Hindlimb muscle (tissue), 1 donor: ENCODE measurements at regions not wholly inside any gene's neighbourhood (a gene's known extent, or its start where the extent isn't known, plus 50 kb on each side); places are given as distances from the start of the nearest gene placed in this dataset.
"Not testable (repeated sequence)": the region's sequence is repeated elsewhere in the genome, so short reads cannot be mapped to it uniquely, and the experiment has no call there.

Source experiments
- DNase-seq: peaks from one replicate; pipeline ENCODE4 v3.0.0-alpha.2; 2013

DNA sequence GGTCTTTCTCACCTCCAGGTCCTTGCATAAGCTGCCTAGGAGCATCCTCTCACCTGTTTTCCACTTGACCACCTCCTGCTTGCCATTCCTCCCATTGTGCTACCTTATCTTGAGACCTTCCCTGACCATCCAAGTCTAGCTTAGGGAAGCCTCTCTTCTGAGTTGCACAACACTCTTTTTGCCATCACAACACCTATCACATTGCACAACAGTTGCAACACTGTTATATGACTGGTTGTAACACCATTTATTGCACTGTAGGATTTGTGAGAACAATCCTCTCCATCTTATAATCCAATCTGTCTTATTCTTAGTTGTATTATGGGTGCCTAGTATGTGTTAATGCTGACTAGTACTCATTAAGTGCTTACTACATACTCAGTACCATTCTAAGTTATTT lies 488.7 kb downstream of the OMA1 start:
- no peak for DNase-seq

DNA sequence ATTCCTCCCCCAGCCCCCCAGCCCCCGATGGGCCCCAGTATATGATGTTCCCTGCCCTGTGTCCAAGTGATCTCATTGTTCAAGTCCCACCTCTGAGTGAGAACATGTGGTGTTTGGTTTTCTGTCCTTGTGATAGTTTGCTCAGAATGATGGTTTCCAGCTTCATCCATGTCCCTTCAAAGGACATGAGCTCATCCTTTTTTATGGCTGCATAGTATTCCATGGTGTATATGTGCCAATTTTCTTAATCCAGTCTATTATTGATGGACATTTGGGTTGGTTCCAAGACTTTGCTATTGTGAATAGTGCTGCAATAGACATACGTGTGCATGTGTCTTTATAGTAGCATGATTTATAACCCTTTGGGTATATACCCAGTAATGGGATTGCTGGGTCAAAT lies 495.3 kb downstream of the OMA1 start:
- not testable (repeated sequence) for DNase-seq

DNA sequence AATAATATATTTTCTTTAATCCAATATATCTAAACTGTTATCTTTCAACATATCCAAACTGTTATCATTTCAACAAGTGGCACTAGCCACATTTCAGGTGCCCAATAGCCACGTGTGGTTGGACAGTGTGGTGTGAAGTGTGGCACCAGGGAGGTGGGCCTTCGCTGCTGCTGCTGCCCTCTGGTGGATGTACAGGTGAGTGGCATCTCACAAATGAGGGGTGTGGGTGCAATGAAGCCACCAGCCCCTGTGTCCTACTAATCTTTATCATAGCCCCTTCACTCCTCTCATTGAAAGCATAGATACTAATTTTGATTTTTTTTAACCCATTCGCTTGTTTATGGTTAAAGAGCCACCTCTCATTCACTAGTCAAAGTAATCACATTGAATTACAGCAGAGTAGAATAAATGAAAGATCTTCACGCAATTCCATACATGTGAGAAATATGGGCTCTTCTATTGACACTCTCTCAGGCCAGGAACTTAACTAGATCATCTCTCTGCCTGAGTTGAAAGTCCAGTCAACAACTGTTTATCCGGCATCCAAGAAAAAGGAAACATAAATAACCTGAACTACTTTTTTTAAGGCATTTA lies 499.2 kb downstream of the OMA1 start:
- DNase-seq: no peak

DNA sequence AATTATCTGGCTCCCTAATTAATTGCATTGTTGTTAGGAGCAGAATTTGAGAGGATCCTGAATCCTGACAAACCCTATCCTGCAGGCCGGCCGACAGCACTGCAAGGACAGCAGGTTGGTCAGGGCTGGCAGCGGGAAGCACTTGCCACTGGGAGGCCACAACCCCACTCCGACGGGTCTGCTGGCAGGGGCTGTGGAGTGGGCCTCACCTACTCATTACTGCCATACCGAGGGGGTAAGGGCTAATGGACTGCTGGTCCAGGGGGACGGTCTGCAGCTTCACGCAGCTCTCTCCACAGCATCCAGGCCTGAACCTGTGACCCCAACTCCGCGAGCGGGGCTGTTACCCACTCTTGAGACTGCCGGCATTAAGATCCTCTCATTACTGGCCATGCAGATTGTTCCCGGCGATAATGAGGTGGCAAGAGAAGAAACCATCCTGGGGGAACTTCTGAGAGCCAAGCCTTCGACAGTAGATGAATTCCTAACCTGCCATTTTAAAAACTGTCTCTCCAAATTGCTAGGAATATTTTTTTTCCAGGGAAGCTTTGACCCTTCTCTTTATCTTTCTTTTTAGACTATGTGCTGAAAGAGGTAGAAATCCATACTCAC lies 501.3 kb downstream of the OMA1 start:
- DNase-seq: no peak

DNA sequence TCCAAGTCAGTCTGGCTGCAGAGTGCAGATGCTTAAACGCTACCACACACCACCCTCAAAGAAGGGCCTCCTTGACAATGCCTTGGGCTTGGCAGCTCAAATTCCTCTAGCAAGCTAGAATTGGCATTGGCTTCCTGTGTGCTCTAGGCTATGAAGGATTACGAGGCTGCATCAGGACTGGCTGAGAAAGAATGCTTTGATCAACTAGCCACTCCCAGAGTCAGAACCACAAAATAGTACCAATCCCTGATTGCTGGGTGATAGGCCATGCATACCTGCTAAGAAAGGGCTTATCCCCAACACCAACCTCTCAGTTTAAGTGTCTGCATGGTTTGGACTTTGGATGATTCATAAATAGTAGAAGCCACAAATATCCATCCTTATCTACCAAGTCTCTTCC lies 504.9 kb downstream of the OMA1 start:
- no peak for DNase-seq

DNA sequence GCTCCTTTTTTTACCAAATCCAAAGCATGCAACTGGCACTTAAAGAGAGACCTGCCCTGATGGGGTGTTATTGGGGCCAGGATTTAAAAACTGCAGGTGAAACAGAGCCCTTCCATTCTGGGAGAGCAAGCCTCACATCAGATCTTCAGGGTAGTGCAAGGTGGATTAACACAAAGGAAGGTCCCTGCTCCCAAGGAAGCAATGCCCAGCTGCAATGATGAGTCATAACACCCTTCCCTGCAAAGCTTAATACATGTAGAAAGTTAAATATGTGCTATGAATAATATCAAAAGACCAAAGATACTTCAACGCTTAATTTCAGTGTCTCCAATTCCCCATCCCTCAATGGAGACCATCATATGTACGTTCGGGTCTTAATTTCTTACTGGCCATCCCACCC lies 508.0 kb downstream of the OMA1 start:
- DNase-seq: no peak

DNA sequence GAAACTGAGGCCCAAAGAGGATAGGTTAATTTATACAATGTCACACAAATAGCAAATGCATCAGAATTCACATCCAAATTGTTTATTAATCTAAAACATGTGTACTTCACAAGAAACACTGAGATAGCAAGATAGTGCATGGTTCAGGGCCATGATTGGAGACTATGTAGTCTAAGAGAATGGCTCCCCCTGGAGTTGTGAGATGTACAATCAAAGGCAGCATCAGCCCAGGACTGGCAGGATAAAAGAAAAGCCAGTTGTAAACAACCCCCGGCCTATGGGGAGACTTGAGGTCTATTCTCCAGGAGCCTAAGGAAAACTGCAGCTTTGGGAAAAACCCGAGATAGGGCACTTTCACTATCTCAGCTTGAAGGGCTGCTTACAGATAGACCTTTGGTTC lies 511.0 kb downstream of the OMA1 start:
- no peak for DNase-seq

DNA sequence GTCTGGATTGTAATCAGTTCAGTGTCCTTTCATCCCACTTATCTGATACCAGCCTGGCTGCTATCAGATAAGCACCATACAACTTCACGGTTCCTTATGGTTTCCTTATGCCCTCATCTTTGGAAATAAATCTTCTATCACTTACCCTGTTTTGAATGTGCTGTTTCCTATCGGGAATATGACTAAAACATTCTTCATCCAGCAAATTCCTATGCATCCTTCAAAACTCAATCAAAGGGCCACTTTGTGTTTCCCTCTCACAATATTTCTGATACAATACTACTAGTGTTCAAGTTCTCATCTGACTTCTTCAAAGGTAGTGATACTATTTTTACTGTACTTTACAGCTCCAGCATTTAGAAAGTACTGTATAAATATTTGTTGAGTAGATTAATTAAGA lies 513.2 kb downstream of the OMA1 start:
- DNase-seq: no peak

DNA sequence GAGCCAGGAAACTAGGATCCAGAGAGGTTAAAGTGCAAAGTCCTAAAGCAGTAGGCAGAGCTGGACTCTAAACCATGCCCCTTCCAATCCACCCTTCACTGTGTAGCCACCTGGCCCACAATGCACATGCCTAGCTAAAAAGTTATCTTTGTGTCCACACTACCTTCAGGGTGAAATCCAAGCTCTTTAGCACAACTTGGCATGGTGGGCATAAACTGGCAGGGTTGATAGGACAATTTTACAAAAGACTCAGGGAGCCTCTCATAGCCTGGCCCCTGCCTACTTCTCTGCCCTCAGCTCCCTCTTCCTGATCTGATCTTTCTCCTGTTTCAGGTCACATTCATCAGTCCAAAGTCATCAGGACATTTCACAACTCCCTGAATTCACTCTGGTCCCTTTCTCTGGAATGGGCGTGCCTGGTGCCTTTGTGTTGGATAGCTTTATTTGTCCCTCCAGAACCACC lies 513.9 kb downstream of the OMA1 start:
- DNase-seq: no peak

DNA sequence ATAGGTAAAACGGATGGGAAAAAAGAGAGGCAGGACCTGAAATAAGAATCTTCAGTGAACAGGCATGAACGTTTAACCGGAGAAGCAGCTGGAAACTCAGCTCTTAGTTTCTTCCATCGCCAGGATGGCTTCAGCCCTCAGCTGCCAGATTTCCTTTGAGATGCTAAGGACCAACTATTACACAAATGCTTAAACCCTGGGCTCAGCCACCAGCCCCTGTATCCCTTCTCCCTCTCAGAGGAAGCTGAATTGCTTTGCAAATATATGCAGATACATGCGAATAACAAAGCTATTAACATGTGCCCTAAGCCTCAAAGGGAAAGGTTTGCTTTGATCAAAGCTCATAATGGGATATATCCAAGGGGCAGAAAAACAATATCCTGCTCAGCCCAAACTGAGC lies 515.1 kb downstream of the OMA1 start:
- DNase-seq: no peak

DNA sequence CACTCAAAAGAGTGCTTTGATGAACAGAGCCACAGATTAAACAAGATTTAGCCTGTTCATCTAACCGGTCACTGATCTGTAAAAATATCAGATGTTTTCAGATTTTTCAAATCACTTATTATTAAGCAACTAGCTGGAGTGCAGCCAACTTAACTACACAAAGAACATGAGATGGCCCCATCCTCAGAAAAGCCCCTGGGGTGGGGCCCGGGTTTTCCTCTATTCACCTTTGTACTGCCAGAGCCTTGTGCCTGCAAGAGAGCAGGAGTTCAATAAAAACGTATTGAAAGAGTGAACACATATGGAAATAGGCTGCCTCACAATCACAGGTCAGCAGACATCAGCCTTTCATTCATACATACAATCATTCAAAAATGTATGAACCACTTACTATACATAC lies 516.1 kb downstream of the OMA1 start:
- no peak for DNase-seq

DNA sequence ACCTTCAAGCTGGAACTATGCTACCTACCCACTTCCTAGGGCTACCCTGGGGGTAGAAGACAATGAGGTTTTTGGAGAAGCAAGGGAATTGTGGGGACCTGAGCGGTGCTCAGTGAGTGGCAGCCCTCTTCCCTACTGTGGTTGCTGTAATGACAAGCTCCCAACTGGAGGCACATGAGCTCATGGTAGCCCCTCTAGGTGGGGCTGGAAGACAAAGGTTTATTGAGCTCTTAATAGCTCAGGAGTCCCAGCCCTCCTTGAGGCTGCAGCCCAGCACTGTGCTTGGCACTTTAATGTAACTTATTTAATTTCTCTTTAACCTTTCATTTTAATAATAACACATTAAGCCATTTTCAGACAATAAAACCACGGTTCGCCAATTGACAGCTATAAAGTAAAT lies 528.9 kb downstream of the OMA1 start:
- DNase-seq: no peak

DNA sequence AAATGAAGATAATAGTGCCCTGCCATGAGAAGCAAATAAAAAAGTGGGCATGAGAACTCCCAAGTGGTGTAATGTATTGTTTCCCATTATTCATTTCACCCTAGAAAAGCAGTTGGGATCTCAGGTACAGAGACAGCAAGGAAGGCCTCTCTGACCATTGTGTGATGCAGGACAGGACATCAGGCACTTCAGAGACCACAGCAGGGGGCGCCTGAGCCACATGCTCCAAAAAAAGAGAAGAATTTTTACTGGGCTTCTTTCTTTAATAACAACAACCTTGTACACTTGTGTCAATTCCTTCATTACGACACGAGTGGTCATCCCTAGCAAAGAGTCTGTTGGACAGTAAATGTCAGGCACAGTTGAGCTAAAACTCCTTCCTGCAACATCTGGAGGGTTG lies 533.3 kb downstream of the OMA1 start:
- no peak for DNase-seq

DNA sequence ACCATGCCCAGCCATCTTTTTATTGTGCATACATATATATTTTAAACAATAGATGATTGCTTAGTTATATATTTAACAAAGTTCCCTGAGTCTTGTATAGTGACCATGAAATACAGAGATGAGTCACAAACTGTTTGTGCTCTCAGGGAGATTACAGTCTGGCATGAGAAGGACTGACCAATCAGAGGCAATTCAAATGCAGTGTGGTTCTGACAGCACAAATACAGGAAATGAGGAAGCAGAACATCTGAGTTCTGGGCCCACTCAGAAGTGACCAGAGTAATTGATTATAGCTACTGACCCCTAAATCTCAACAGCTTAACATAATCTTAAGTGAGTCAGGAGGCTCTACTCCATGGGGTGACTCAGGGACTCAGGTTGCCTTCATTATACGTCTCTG lies 534.5 kb downstream of the OMA1 start:
- no peak for DNase-seq

DNA sequence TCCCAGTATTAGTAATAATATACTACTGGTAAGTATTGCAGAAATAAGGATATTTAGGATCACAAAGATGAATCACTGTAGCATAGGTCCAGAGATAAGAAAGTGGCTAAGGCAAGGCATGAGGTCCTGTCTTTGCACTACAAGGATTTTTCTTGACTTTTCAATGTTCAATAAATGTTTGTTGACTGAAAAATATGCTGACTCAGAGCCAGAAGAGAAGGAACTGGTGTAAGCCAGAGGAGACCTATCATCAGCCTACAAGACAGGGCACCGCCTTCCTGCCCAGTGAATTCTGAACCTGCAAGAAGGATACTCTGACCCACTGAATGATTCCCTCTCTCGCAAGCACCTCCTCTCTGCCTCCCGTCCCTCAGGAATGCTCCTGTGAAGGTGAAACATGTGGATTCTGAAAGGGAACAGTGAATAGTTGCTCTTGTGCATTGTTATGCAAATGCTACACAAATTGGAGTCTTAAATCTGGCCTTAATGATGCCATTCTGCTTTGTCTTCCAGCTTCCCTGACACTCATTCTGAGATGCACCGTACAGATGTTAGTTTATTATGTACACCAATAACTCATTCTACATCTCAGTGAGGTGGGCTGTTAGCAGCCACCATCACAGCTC lies 540.0 kb downstream of the OMA1 start:
- DNase-seq: no peak

DNA sequence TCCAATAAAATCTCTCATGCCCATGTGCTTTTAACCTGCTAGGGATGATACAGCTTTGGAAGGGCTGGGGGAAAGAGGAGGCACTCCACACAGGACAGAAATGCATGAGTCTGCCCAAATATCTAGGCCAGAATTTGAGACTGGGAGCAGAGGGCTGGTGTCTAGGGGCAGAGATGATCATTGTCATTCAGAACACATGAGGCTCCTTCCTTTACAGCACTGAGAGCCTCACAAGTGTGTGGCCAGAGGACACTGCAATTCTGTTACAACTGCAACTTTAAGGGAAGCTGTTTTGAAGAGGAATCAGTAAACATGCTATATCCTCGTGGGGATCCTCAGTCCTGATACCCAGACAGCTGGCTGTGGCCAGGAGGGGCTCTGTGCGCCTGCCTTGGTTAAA lies 541.3 kb downstream of the OMA1 start:
- DNase-seq: no peak

DNA sequence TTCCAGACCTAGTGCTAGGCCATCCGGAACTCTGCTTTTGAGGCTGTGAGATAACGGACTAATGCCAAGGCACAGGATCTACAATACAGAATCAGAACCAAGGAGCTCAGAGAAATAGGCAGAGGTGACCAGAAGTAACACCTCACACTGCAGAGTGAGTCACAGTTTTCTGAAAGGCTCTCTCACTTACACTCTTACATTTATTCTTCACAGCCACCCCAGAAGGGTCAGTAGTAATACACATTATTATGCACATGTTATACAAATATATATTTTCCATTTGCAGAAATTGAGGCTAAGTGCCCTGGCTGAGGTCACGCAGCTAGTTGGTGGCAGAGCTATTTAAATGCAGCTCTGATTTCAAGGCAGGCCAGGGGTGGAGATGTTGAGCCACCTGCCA lies 542.5 kb downstream of the OMA1 start:
- DNase-seq: no peak

DNA sequence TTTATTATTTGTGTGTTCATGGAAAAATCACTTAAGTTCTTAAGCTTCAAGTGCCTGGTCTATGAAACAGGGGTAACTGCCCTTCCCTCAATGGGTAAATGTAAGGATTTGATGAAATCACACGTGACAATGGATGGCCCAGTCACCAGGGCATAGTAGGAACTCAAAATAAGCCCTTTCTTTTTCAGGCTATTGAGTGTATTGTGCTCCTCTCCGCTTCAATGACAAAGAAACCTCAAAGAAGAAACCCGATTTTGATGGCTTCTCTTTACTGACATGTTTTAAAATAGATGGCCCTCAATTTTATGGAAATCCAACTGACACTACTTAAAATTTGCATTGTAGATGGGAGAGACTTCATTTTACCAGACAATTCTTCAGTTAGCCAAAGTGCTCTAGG lies 543.5 kb downstream of the OMA1 start:
- no peak for DNase-seq

DNA sequence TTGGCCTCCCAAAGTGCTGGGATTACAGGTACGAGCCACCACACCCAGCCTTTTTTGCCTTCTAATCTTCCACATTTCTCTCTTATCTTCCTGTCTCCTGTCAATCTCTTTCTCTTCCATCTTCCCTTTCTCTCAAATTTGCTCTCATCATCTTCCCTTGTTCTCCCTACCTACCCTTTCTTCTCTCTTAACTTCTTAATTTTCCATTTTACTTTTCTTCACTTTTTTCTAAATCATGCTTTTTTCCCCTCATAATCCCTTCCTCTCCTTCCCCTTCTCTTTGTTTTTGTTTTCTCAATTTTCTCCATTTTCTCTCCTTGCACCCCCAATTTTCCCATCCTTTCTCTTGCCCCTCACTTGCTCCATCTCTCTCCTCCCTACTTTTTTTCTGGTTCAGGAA lies 545.7 kb downstream of the OMA1 start:
- no peak for DNase-seq

DNA sequence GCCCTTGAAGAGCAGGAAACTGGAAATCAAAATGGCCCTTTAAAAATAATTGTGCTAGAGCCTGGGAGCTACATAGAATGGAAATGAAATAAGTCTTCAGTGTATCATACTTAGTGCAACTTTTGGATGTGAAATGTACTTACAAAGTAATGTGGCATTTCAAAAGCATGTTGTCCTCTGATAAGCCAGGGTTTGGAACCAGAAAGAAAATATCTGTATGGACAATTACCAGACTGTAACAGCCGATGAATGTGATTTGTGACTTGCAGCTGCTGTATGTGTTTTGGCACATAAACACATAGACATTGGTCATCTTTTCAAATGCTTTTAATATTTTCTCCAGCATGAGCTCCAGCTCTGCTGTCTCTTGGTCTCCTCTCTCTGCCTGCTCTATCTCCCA lies 546.4 kb downstream of the OMA1 start:
- peak; percentile 11 for DNase-seq

DNA sequence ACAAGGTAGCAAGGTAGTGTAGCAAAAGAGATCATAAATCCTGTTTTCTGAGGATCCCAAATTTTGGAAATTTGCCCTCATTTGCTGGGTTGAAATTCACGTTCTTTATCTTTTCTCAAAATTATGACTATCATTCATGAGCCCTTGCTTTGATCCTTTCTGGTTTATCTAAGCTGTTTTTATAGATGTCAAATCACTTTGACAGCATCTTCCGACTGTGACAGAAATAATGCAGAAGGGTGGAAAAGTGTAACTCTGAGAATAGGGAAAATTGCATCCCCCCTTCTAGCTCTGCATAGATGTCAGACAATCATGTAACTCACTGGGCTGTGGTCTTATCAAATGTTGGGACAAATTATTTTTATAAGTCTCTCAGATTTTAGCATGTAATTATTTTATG lies 550.1 kb downstream of the OMA1 start:
- no peak for DNase-seq

DNA sequence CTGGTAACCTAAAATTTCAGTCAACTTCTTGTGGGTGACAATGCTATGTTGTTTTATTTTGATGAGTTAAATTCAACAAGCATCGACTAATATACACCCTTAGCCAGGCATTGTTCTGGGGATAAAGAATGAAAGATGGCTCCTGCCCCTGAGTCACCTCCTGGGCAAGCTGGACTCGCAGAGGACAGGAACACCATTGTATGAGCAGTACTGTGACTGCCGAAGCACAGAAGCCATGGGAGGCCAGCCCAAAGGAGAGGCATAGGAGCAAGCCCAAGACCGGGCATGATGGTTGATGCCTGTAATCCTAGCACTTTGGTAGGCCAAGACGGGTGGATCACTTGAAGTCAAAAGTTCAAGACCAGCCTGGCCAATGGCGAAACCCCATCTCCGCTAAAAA lies 555.2 kb downstream of the OMA1 start:
- DNase-seq: no peak

DNA sequence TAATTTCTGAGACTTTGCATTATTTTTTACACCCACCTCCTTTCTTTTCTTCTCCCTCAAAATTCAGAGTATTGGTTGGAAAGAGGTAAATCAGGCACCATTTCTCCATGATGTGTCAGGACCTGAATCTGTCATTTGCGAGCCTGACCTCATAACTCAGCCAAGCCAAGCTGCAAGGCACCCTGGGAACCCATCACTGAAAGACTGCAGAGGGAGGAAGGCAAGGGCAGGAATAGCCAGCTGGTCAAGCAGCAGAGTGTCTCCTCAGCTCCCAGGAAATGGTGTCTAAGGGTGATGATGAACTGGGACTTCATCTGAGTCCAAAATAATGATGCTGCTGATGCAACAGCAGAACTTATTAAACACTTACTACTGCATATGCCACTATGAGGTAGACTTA lies 556.6 kb downstream of the OMA1 start:
- DNase-seq: no peak

DNA sequence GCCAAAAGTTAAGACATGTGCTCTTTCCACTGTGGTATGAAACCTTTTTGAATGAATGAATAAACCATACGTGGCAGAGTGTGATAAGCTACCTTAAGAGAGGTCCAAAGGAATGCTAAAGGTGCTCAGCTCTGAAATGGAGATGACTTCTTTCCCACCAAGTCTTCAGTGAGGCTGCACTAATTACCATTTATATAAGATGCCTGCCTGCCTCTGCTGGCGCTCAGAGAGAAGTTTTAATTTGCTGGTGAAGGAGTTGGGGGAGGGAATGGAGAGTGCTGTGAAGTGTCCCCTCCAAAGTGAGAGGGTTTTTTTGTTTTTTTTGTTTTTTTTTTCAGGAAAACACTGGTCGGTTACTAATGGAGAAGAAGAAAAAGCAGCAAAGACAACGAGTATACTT lies 559.0 kb downstream of the OMA1 start:
- DNase-seq: no peak

DNA sequence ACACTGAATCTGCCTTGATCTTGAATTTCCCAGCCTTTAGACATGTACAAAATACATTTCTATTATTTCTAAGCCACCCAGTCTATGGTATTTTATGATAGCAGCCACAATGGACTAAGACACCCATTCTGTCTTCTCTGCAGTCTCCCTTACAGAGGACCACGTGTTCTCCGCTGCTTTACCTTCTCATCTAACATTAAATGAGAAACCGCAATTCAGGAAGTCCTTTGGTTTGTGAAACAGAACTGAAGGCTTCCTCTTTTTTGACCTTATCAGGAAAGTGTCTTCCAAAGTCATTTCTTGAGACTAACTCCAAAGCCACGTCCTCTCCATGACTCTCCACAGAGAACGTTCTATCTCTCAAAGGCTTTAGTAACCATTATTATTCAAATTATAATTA lies 560.1 kb downstream of the OMA1 start:
- DNase-seq: no peak
